ENCODE measurements at regions not wholly inside any gene's neighbourhood (a gene's known extent, or its start where the extent isn't known, plus 50 kb on each side); places are given as distances from the start of the nearest gene placed in this dataset.

DNA sequence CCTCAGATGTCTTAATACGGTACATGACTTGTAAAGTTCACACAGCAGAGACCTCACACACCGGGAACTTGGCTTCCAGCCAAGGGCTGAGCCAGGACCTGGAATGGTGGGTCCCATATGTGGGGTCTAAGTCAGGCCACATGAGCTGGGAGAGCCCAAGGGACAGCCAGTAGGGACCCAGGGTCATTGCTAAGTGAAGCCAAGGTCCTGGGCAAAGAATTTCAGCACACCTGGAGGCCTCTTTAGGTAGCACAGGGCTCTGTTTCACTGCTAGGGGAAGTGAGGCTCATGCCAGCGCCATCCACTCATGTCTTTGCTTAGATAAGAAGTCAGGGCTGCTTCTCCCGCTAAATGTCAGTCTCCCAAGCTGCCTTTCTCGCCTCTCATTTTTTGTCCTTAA lies 116.6 kb upstream of the TLE3 start:
- H3K36me3 ChIP-seq: no peaks in the 10 kb centered on the region
- no peak overlapping the region for H3K27ac ChIP-seq (replicated peaks in 1 of 4)
- intact Hi-C loops (cut with DNase I): no loop called here
- no peak overlapping the region for H3K4me3 ChIP-seq
- H3K27me3 ChIP-seq: no peaks in the 10 kb centered on the region
- TF ChIP-seq POLR2AphosphoS5 (IDR thresholded peaks at IDR 0.05) (no peak), POLR2A (IDR thresholded peaks at IDR 0.05; ENCODE audit: low read depth) (no peak), EP300 (IDR thresholded peaks at IDR 0.05) (no peak)
- TF ChIP-seq, protein P1, sequence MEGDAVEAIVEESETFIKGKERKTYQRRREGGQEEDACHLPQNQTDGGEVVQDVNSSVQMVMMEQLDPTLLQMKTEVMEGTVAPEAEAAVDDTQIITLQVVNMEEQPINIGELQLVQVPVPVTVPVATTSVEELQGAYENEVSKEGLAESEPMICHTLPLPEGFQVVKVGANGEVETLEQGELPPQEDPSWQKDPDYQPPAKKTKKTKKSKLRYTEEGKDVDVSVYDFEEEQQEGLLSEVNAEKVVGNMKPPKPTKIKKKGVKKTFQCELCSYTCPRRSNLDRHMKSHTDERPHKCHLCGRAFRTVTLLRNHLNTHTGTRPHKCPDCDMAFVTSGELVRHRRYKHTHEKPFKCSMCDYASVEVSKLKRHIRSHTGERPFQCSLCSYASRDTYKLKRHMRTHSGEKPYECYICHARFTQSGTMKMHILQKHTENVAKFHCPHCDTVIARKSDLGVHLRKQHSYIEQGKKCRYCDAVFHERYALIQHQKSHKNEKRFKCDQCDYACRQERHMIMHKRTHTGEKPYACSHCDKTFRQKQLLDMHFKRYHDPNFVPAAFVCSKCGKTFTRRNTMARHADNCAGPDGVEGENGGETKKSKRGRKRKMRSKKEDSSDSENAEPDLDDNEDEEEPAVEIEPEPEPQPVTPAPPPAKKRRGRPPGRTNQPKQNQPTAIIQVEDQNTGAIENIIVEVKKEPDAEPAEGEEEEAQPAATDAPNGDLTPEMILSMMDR (IDR thresholded peaks at IDR 0.05): no peak
- H3K9me3 ChIP-seq: no peaks in the 10 kb centered on the region
- H3K4me1 ChIP-seq: peaks cover 0 to 12% (median 9%) of the 10 kb centered on the region in 4 donors
- DNase-seq (ENCODE audit: extremely low spot score): no peak
- WGBS: 89% methylated on average over 5 of the region's 5 CpGs

DNA sequence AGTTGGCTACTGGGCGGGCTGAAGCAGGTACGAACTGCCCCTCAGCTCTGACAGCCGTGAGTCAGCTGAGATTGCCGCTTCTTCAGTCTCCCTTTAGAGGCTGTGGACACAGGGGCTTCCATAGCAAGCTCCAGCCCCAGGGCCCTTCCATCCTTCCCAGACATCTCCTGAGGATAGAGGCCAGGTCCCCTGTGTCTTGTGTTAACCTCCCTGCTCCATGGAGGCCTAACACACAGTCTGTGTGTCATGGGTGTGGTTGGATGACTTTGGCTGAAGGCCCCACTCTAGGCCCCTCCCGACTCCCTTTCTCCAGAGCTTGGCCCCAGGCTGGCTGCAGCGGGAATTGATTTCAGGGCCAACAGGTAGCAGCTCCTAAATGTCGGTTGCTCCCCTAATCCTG lies 116.1 kb upstream of the TLE3 start:
- no peak overlapping the region for H3K27ac ChIP-seq (replicated peaks in 1 of 4)
- peaks cover 0 to 12% (median 9%) of the 10 kb centered on the region in 4 donors for H3K4me1 ChIP-seq
- no peak for DNase-seq (ENCODE audit: extremely low spot score)
- intact Hi-C loops (cut with DNase I): no loop called here
- TF ChIP-seq, protein P1 (IDR thresholded peaks at IDR 0.05): no peak
- no peak for TF ChIP-seq POLR2A (IDR thresholded peaks at IDR 0.05; ENCODE audit: low read depth)
- TF ChIP-seq POLR2AphosphoS5 (IDR thresholded peaks at IDR 0.05): no peak
- no peak for TF ChIP-seq EP300 (IDR thresholded peaks at IDR 0.05)
- no peaks in the 10 kb centered on the region for H3K36me3 ChIP-seq
- 88% methylated on average over 6 of the region's 7 CpGs for WGBS
- no peaks in the 10 kb centered on the region for H3K9me3 ChIP-seq
- H3K4me3 ChIP-seq: no peak overlapping the region
- no peaks in the 10 kb centered on the region for H3K27me3 ChIP-seq

DNA sequence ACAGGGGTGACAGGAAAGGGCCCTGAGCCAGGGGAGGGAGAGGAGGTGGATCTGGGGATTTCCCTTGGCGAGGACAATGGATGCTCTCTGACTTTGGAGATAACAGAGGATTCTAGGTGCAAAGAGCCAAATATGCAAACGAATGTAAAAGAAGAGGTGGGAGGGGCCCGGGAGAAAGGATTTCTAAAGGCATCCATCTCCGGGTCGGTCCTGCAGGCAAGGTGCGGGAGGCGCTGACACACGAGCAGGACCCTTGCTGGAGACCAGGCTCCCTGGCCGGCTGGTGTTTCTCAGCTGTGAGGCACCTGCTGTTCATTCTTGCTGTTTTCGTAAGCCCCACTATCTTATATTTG lies 115.2 kb upstream of the TLE3 start:
- no peak overlapping the region for H3K4me3 ChIP-seq
- no peaks in the 10 kb centered on the region for H3K9me3 ChIP-seq
- 85% methylated on average over 10 of the region's 10 CpGs for WGBS
- no peak overlapping the region for H3K27ac ChIP-seq (replicated peaks in 1 of 4)
- intact Hi-C loops (cut with DNase I): no loop called here
- no peak for TF ChIP-seq POLR2A (IDR thresholded peaks at IDR 0.05; ENCODE audit: low read depth)
- TF ChIP-seq, protein P1 (IDR thresholded peaks at IDR 0.05): no peak
- no peak for TF ChIP-seq POLR2AphosphoS5 (IDR thresholded peaks at IDR 0.05)
- no peak for TF ChIP-seq EP300 (IDR thresholded peaks at IDR 0.05)
- no peaks in the 10 kb centered on the region for H3K36me3 ChIP-seq
- no peaks in the 10 kb centered on the region for H3K27me3 ChIP-seq
- H3K4me1 ChIP-seq: peaks cover 0 to 12% (median 9%) of the 10 kb centered on the region in 4 donors
- DNase-seq (ENCODE audit: extremely low spot score): no peak

DNA sequence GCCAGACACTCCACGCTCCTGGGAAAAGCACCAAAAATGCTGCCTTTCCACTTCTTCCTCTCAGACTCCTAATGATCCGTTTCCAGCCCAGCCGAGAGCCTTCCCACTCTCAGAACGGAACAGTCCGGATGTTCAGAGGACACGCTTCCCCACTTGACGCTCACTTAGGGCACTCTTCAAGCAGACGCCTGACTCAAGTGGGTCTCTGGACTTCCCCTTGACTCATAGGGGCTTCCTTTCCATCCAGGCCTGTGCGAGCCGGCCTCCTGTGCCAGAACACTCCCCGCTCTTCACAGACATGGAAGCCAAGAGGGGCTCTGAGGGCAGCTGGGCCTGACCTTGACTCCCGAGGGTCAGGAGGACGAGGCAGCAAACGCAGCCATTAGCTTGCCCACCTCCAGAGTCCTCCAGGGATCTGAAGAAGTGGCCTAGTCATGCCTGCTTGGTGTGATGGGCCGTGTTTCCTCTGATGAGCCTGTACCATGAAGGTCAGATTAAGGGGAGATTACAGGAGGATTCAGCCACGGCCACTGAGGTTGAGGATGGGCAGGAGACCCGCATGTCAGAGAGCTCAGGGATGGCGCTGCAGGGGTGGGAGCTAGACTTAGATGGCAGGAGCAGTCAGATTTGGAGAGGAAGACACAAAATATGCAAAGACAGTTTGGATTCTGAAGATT lies 114.7 kb upstream of the TLE3 start:
- TF ChIP-seq POLR2A (IDR thresholded peaks at IDR 0.05; ENCODE audit: low read depth) (no peak), POLR2AphosphoS5 (IDR thresholded peaks at IDR 0.05) (no peak), EP300 (IDR thresholded peaks at IDR 0.05) (no peak)
- TF ChIP-seq, protein P1 (IDR thresholded peaks at IDR 0.05): no peak
- intact Hi-C loops (cut with DNase I): no loop called here
- Histone ChIP-seq H3K36me3 (no peaks in the 10 kb centered on the region), H3K9me3 (no peaks in the 10 kb centered on the region), H3K4me1 (peaks cover 0 to 12% (median 9%) of the 10 kb centered on the region in 4 donors), H3K4me3 (no peak overlapping the region), H3K27me3 (no peaks in the 10 kb centered on the region), H3K27ac (replicated peaks in 1 of 4) (no peak overlapping the region)
- DNase-seq (ENCODE audit: extremely low spot score): no peak
- 95% methylated on average over 9 of the region's 18 CpGs for WGBS

DNA sequence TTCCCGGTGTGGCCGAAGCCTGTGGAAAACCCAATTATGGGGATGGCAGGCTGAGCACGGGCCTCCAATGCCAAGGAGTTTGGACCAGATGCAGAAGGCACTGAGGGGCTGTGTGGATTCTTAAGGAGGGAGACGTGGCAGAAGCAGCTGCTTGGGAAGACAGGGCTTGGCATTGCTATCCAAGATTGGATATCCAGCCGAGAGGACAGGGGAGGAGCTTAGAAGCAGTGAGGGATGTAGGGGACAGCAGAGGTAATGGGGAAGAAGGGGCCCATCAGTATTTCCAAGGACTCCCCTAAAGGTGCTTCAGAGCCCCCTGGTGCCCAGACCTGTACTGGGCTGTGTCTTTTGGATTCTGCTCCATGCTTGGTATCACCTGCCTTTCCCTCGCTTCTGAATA lies 112.8 kb upstream of the TLE3 start:
- H3K27me3 ChIP-seq: no peaks in the 10 kb centered on the region
- no peak overlapping the region for H3K27ac ChIP-seq (replicated peaks in 1 of 4)
- no peaks in the 10 kb centered on the region for H3K9me3 ChIP-seq
- TF ChIP-seq EP300 (IDR thresholded peaks at IDR 0.05) (no peak), POLR2AphosphoS5 (IDR thresholded peaks at IDR 0.05) (no peak), POLR2A (IDR thresholded peaks at IDR 0.05; ENCODE audit: low read depth) (no peak)
- TF ChIP-seq, protein P1 (IDR thresholded peaks at IDR 0.05): no peak
- no peak for DNase-seq (ENCODE audit: extremely low spot score)
- 91% methylated on average over 6 of the region's 6 CpGs for WGBS
- no peaks in the 10 kb centered on the region for H3K36me3 ChIP-seq
- peaks cover 0 to 12% (median 9%) of the 10 kb centered on the region in 4 donors for H3K4me1 ChIP-seq
- H3K4me3 ChIP-seq: no peak overlapping the region
- intact Hi-C loops (cut with DNase I): no loop called here
